Activated naive CD4-positive, alpha-beta T cell treated with anti-CD3 and anti-CD28 coated beads, Interleukin-2, amount 10 ng/mL, durations not matched to agents 7 days and 5 days (primary cell): ENCODE measurements at regions not wholly inside any gene's neighbourhood (a gene's known extent, or its start where the extent isn't known, plus 50 kb on each side); places are given as distances from the start of the nearest gene placed in this dataset.

Experiments used
- CTCF ChIA-PET: fragments of 350-600 bp; sonication (Branson Sonifier 250); formaldehyde crosslinking; loops from one replicate; lab custom pipeline; 2021; ENCODE audit warnings: antibody characterized with exemption; lab: Charles Lee
- DNase-seq: peaks from one replicate; pipeline ENCODE4 v3.0.0-alpha.2; 2020
- H3K27ac Mint-ChIP-seq: one replicate; pipeline ENCODE4 v1.8.0; 2021; ENCODE audit warnings: mild to moderate bottlenecking, moderate library complexity, mixed read lengths
- H3K27me3 Mint-ChIP-seq: one replicate; pipeline ENCODE4 v1.8.0; 2021; ENCODE audit warnings: mild to moderate bottlenecking, mixed read lengths
- H3K36me3 Mint-ChIP-seq: one replicate; pipeline ENCODE4 v1.8.0; 2021; ENCODE audit warnings: mixed read lengths
- H3K4me1 Mint-ChIP-seq: one replicate; pipeline ENCODE4 v1.8.0; 2021; ENCODE audit warnings: mixed read lengths
- H3K4me3 Mint-ChIP-seq: one replicate; pipeline ENCODE4 v1.8.0; 2021; ENCODE audit warnings: mild to moderate bottlenecking, moderate library complexity, mixed read lengths
- H3K9me3 Mint-ChIP-seq: one replicate; pipeline ENCODE4 v1.8.0; 2021; ENCODE audit warnings: mixed read lengths

DNA sequence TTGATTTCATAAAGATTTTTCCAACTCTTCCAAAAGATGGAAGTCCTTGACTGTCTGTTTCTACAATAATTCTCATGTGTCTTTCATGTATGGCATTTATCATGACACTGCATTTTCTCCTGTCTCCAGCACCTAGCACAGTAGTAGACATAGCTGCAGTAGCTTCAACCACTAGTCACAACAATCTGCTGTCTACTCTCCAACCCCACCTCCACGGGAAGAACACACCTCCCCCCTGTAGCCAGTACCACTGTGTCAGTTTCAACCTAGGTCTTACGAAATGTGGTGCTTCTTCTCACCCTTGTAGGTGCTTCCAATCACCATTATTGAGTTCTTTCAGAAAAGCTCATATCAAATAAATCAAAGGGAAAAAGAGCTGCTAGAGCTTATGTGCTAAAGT is 425.1 kb upstream of the ADAMTS5 start:
- peaks cover 9% of the 10 kb centered on the region for H3K9me3 Mint-ChIP-seq
- no peaks in the 10 kb centered on the region for H3K27me3 Mint-ChIP-seq
- H3K4me1 Mint-ChIP-seq = no peaks in the 10 kb centered on the region
- CTCF ChIA-PET = no interaction called here
- no peak overlapping the region for H3K27ac Mint-ChIP-seq
- H3K4me3 Mint-ChIP-seq = no peak overlapping the region
- H3K36me3 Mint-ChIP-seq = no peaks in the 10 kb centered on the region
- DNase-seq = no peak

DNA sequence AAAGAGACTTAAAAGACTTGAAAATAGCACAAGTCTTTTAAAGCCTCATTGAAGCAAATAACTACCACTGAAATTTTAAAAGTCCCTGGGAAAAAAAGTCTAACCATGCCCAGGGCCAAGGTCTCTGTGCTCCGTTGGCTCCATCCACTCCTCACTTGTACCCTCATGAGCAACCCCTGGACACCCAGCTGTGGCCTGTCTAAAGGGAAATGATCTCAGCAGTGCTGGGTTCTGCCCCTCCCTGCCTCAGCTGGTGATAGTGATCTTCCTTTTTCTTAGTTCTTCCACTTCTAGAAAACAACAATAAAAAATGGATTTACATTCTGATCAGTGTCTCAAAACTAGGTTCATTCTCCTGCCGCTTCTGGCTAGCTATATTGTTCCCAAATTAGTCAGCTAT is 423.5 kb upstream of the ADAMTS5 start:
- Mint-ChIP-seq H3K4me3 (no peak overlapping the region), H3K9me3 (peaks cover 13% of the 10 kb centered on the region), H3K27me3 (no peaks in the 10 kb centered on the region), H3K27ac (no peak overlapping the region), H3K4me1 (no peaks in the 10 kb centered on the region), H3K36me3 (no peaks in the 10 kb centered on the region)
- CTCF ChIA-PET = no interaction called here
- DNase-seq = no peak

DNA sequence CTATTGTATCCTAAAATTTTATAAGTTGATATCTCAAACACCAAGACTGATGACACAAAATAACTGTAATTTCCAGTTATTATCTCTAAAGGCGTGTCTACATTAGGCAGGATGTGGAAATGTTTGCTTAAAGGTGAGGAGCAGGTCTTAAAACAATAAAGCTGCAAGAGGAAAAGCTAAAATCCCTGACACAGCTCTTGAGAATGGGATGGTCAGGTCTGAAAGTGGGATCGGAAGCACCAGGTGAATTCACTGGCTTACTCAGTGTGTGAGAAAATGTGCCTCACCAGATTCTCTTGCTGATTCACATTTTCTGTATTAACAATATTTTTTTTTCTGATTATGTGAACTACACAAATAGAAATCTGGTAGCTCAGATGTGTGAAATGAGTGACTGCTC is 421.9 kb upstream of the ADAMTS5 start:
- no peaks in the 10 kb centered on the region for H3K27me3 Mint-ChIP-seq
- no peaks in the 10 kb centered on the region for H3K4me1 Mint-ChIP-seq
- H3K4me3 Mint-ChIP-seq = no peak overlapping the region
- DNase-seq = no peak
- no peaks in the 10 kb centered on the region for H3K36me3 Mint-ChIP-seq
- H3K9me3 Mint-ChIP-seq = peaks cover 13% of the 10 kb centered on the region
- CTCF ChIA-PET = no interaction called here
- H3K27ac Mint-ChIP-seq = no peak overlapping the region

DNA sequence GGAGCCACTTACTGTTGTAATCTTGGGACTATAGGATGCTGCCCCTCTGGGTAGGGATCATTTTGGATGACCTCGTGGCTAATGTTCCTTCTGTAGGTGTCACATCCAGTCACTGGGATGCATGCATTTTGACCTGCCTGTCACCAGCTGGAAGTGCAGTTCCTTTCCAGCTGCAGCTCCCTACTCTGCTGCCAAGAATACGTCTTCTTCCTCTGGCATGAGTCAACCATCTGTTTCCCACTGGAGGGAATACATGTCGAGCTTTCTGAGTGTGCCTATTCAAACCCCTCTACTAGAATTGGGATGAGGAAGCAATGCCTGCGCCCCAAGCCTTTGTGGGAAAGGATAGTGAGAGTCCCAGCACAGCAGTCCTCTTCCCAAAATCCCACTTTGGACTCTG is 415.5 kb upstream of the ADAMTS5 start:
- CTCF ChIA-PET = no interaction called here
- peaks cover 10% of the 10 kb centered on the region for H3K9me3 Mint-ChIP-seq

GRCh38 chr21:27380303-27380702 is 413.4 kb upstream of the ADAMTS5 start:
- Mint-ChIP-seq H3K27me3 (no peaks in the 10 kb centered on the region), H3K4me3 (no peak overlapping the region), H3K27ac (no peak overlapping the region), H3K4me1 (no peaks in the 10 kb centered on the region), H3K36me3 (no peaks in the 10 kb centered on the region), H3K9me3 (peaks cover 6% of the 10 kb centered on the region)
- CTCF ChIA-PET = no interaction called here
- DNase-seq = no peak

More for the DNA sequence above, 415.5 kb upstream of the ADAMTS5 start:
- H3K27me3 Mint-ChIP-seq = no peaks in the 10 kb centered on the region
- no peaks in the 10 kb centered on the region for H3K4me1 Mint-ChIP-seq
- DNase-seq = no peak
- H3K36me3 Mint-ChIP-seq = no peaks in the 10 kb centered on the region
- no peak overlapping the region for H3K27ac Mint-ChIP-seq
- H3K4me3 Mint-ChIP-seq = no peak overlapping the region

DNA sequence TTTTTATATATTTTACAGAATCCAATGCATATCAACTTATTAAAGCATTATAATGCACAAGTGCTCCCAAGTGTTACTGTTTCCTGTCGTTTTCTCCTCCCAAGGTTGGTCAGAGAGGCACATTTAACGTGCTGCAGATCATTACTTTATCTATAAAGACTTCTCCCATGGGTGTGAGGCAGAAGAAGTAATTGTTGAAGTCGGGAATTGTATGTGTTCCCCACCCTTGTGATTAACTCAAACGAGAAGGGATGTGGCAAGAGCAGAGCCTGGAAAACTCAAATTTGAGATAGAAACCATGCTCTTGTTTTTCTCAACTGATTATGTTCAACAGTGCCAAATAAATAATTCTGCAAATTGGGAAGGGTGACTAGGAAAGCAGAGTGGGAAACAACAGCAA is 412.5 kb upstream of the ADAMTS5 start:
- CTCF ChIA-PET = no interaction called here
- H3K4me1 Mint-ChIP-seq = no peaks in the 10 kb centered on the region
- H3K4me3 Mint-ChIP-seq = no peak overlapping the region
- peaks cover 6% of the 10 kb centered on the region for H3K9me3 Mint-ChIP-seq
- no peak for DNase-seq
- H3K27ac Mint-ChIP-seq = no peak overlapping the region
- no peaks in the 10 kb centered on the region for H3K36me3 Mint-ChIP-seq
- no peaks in the 10 kb centered on the region for H3K27me3 Mint-ChIP-seq

DNA sequence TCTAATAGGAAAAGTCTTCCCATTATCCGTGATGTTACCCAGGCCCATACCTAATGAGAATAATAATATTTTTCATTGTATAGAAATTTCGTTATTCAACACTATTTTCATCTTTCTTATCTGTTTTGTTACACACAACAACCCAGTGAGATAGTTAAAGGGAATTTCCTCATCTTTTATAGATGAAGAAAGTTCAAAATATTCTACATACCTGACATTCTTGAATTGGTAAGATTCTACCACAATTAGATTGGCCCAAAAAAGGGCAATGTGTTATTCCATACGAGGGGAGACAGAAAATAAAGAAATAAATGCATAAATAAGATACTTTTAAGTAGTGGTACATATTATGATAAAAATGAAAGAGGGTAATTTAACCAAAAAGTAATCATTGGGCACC is 405.5 kb upstream of the ADAMTS5 start:
- CTCF ChIA-PET = no interaction called here
- H3K4me1 Mint-ChIP-seq = no peaks in the 10 kb centered on the region
- DNase-seq = no peak
- peaks cover 4% of the 10 kb centered on the region for H3K9me3 Mint-ChIP-seq
- H3K27ac Mint-ChIP-seq = no peak overlapping the region
- no peak overlapping the region for H3K4me3 Mint-ChIP-seq
- H3K27me3 Mint-ChIP-seq = no peaks in the 10 kb centered on the region
- no peaks in the 10 kb centered on the region for H3K36me3 Mint-ChIP-seq

GRCh38 chr21:27371975-27372331 is 405.1 kb upstream of the ADAMTS5 start:
- H3K27me3 Mint-ChIP-seq = no peaks in the 10 kb centered on the region
- H3K27ac Mint-ChIP-seq = no peak overlapping the region
- no peaks in the 10 kb centered on the region for H3K4me1 Mint-ChIP-seq
- peaks cover 8% of the 10 kb centered on the region for H3K9me3 Mint-ChIP-seq
- H3K36me3 Mint-ChIP-seq = no peaks in the 10 kb centered on the region
- DNase-seq = no peak
- H3K4me3 Mint-ChIP-seq = no peak overlapping the region
- CTCF ChIA-PET = no interaction called here

DNA sequence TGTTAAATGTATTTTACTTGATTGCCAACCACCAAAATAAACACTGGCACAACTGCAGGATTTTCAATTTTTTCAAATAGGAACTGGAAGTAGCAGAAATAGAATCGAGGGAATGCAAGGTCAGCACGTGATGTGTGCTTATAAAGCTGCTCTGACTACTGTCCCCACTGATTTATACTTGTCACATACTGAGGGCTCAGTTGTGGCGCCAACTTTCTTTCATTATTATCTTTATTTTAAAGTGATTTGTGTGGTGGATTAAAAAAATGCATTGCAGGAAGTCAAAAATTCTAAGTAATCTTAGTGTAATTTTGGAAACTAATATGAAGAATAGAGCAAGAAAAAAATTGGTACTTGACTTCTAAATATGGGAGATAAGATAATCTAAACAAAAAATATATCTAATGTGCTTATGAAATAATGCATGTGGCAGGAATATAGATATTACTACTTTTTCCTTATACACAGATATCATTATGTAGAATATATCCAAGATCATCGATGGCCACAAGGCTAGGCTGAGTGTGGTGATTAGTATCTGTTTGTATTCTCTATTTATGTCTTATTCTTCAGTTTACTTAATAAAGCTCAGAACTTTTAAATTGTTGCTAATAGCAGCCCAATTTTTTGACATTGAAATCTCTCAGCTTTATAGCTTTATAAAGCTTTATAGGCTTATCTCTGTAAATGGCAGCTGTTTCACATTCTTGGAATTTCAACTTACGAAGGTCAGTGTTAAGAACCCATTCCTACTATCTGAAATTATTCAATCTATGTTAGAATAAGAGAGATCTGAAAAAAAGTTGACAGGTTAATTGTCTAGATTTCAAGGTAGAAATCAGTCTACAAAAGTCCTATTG is 404.5 kb upstream of the ADAMTS5 start:
- Mint-ChIP-seq H3K9me3 (peaks cover 10% of the 10 kb centered on the region), H3K27me3 (no peaks in the 10 kb centered on the region), H3K4me1 (no peaks in the 10 kb centered on the region), H3K27ac (no peak overlapping the region), H3K4me3 (no peak overlapping the region), H3K36me3 (no peaks in the 10 kb centered on the region)
- CTCF ChIA-PET = interaction anchor here (0.7 kb wide), 1 partner anchor 12 kb away, joined by 3 read pairs; no protein-coding TSS in a partner anchor
- DNase-seq = no peak

- CTCF ChIA-PET = no interaction called here
- H3K36me3 Mint-ChIP-seq = no peaks in the 10 kb centered on the region
- H3K9me3 Mint-ChIP-seq = peaks cover 11% of the 10 kb centered on the region
- no peak overlapping the region for H3K4me3 Mint-ChIP-seq
- no peaks in the 10 kb centered on the region for H3K27me3 Mint-ChIP-seq
- no peak overlapping the region for H3K27ac Mint-ChIP-seq
- H3K4me1 Mint-ChIP-seq = no peaks in the 10 kb centered on the region
- DNase-seq = no peak
Observed at GRCh38 chr21:27369978-27370571, 403.2 kb upstream of the ADAMTS5 start.

DNA sequence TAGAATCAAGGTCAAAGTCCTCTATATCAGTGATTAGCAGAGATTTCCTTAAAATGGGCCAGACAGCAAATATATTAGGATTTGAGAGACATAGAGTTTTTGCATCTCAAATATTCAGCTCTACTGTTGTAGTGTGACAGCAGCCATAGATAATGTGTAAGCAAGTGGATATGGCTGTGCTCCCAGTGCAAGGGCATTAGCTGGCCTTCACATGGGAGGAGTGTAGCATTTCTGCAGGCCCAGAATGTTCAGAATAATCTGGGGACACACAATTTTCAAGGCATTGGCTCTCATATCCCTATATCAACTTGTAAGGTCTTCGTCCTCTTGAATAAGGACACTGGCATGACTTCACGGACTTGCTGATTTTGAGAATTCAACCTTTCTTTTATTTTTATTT is 402.3 kb upstream of the ADAMTS5 start:
- CTCF ChIA-PET = no interaction called here
- no peak for DNase-seq

GRCh38 chr21:27366646-27367235 is 399.9 kb upstream of the ADAMTS5 start:
- no peak overlapping the region for H3K4me3 Mint-ChIP-seq
- no peak overlapping the region for H3K27ac Mint-ChIP-seq
- no peaks in the 10 kb centered on the region for H3K27me3 Mint-ChIP-seq
- no peaks in the 10 kb centered on the region for H3K4me1 Mint-ChIP-seq
- H3K36me3 Mint-ChIP-seq = no peaks in the 10 kb centered on the region
- peaks cover 11% of the 10 kb centered on the region for H3K9me3 Mint-ChIP-seq
- DNase-seq = no peak
- CTCF ChIA-PET = no interaction called here

More for the DNA sequence above, 402.3 kb upstream of the ADAMTS5 start:
- H3K4me1 Mint-ChIP-seq = no peaks in the 10 kb centered on the region
- H3K27ac Mint-ChIP-seq = no peak overlapping the region
- H3K27me3 Mint-ChIP-seq = no peaks in the 10 kb centered on the region
- H3K9me3 Mint-ChIP-seq = peaks cover 11% of the 10 kb centered on the region
- no peaks in the 10 kb centered on the region for H3K36me3 Mint-ChIP-seq
- no peak overlapping the region for H3K4me3 Mint-ChIP-seq

DNA sequence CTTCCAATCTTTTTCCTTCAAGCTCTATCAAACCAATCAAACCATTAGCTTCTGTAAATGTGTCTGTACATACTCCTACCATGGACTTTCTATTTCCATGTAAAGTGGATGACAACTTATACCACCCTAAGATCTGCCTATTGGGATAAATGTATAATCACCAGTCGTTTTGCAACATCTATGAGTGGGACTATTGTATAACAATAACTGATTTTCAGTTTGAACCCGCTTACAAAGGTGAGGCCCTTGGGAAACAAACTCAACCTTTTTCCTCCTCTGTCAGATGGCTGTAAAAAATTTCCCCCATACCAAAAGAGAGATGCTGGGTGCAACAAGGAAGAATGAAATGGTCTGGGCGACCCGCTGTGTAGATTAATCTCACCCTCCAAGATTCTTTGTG is 399.1 kb upstream of the ADAMTS5 start:
- CTCF ChIA-PET = no interaction called here
- H3K4me1 Mint-ChIP-seq = no peaks in the 10 kb centered on the region
- H3K9me3 Mint-ChIP-seq = peaks cover 11% of the 10 kb centered on the region
- H3K36me3 Mint-ChIP-seq = no peaks in the 10 kb centered on the region
- no peak overlapping the region for H3K27ac Mint-ChIP-seq
- H3K27me3 Mint-ChIP-seq = no peaks in the 10 kb centered on the region
- DNase-seq = no peak
- H3K4me3 Mint-ChIP-seq = no peak overlapping the region

- Mint-ChIP-seq H3K4me3 (no peak overlapping the region), H3K27me3 (no peaks in the 10 kb centered on the region), H3K9me3 (peaks cover 13% of the 10 kb centered on the region), H3K36me3 (no peaks in the 10 kb centered on the region), H3K4me1 (no peaks in the 10 kb centered on the region), H3K27ac (no peak overlapping the region)
- CTCF ChIA-PET = no interaction called here
- no peak for DNase-seq
Observed at GRCh38 chr21:27365394-27365793, 398.5 kb upstream of the ADAMTS5 start.
